SK-N-SH (cell line): ENCODE measurements at regions not wholly inside any gene's neighbourhood (a gene's known extent, or its start where the extent isn't known, plus 50 kb on each side); places are given as distances from the start of the nearest gene placed in this dataset.

ENCODE experiments used
- CTCF ChIA-PET: fragments of 300-600, 350-600 bp; formaldehyde crosslinking; extraction: SDS; loops from one replicate; lab custom pipeline; 2021; lab: Yijun Ruan, JAX
- POLR2A ChIA-PET: fragments of 350-600 bp; sonication (Branson Sonifier 250); formaldehyde crosslinking; extraction: SDS; loops from one replicate; lab custom pipeline; 2020; ENCODE audit warnings: antibody characterized with exemption, inconsistent platforms; lab: Yijun Ruan, JAX
- DNase-seq: peaks from one replicate; pipeline ENCODE4 v3.0.0; 2012
- H2AFZ ChIP-seq: fragments of 200-600 bp; sonication (generic); 2 replicates; pipeline ENCODE4 v1.8.1; 2016; ENCODE audit warnings: antibody characterized with exemption, mild to moderate bottlenecking, low read depth
- H3F3A ChIP-seq: fragments of 200-600 bp; sonication (generic); replicated peaks from 2 replicates; pipeline ENCODE3; 2016; ENCODE audit warnings: antibody characterized with exemption, mild to moderate bottlenecking; ENCODE audit not compliant: insufficient read depth
- H3K27ac ChIP-seq, 2 experiments: fragments of 200-500 bp in 1 of 2; fragments of 200-600 bp in 1 of 2; sonication (Bioruptor generic) in 1 of 2; sonication (generic), shearing (Covaris generic) in 1 of 2; 2 replicates each; pipeline versions ENCODE4 v1.5.1 to v1.6.1; 2014 to 2016; ENCODE audit warnings: low read depth in 2 of 2, inconsistent platforms in 1 of 2, low read length in 1 of 2, mild to moderate bottlenecking in 1 of 2, mixed read lengths in 1 of 2
- H3K27me3 ChIP-seq: fragments of 200-600 bp; sonication (generic), shearing (Covaris generic); 2 replicates; pipeline ENCODE4 v1.6.1; 2016; ENCODE audit warnings: mixed run types; ENCODE audit not compliant: insufficient read depth
- H3K36me3 ChIP-seq, 2 experiments: fragments of 200-500 bp in 1 of 2; fragments of 200-600 bp in 1 of 2; sonication (Bioruptor generic) in 1 of 2; sonication (generic) in 1 of 2; replicated peaks in 1 of 2; 2 replicates each; pipeline versions ENCODE3 to v1.5.1; 2014 to 2016; ENCODE audit warnings: low read length in 1 of 2, mild to moderate bottlenecking in 1 of 2; ENCODE audit not compliant: insufficient read depth in 2 of 2, control insufficient read depth in 1 of 2
- H3K4me1 ChIP-seq, 2 experiments: fragments of 200-500 bp in 1 of 2; fragments of 200-600 bp in 1 of 2; sonication (Bioruptor generic) in 1 of 2; sonication (generic), shearing (Covaris generic) in 1 of 2; 2 replicates each; pipeline versions ENCODE4 v1.5.1 to v1.6.1; 2014 to 2016; ENCODE audit warnings: low read depth in 1 of 2, low read length in 1 of 2, mixed run types in 1 of 2; ENCODE audit not compliant: insufficient read depth in 2 of 2, control insufficient read depth in 1 of 2
- H3K4me2 ChIP-seq: fragments of 200-600 bp; sonication (generic), shearing (Covaris generic); 2 replicates; pipeline ENCODE4 v1.6.1; 2017; ENCODE audit warnings: mixed run types
- H3K4me3 ChIP-seq, 2 experiments: fragments of 200-500 bp in 1 of 2; fragments of 200-600 bp in 1 of 2; sonication (Bioruptor generic) in 1 of 2; sonication (generic), shearing (Covaris generic) in 1 of 2; 2 replicates each; pipeline versions ENCODE4 v1.5.1 to v1.8.1; 2014 to 2016; ENCODE audit warnings: low read depth in 2 of 2, inconsistent platforms in 1 of 2, low read length in 1 of 2, mild to moderate bottlenecking in 1 of 2, mixed read lengths in 1 of 2, moderate library complexity in 1 of 2
- H3K79me2 ChIP-seq: fragments of 200-600 bp; sonication (generic); 2 replicates; pipeline ENCODE4 v1.8.1; 2017; ENCODE audit warnings: mild to moderate bottlenecking; ENCODE audit not compliant: insufficient read depth
- H3K9ac ChIP-seq: fragments of 200-600 bp; sonication (generic); 2 replicates; pipeline ENCODE4 v1.6.1; 2017; ENCODE audit warnings: mixed run types
- H3K9me2 ChIP-seq: fragments of 200-600 bp; sonication (generic); 2 replicates; pipeline ENCODE4 v1.6.1; 2017; ENCODE audit warnings: mixed run types
- H3K9me3 ChIP-seq: fragments of 200-600 bp; sonication (generic); 2 replicates; pipeline ENCODE4 v1.6.1; 2017; ENCODE audit warnings: mixed run types, mild to moderate bottlenecking, moderate library complexity
- H4K20me1 ChIP-seq: fragments of 200-600 bp; sonication (generic); 2 replicates; pipeline ENCODE4 v1.6.1; 2017; ENCODE audit warnings: mild to moderate bottlenecking, mixed run types; ENCODE audit not compliant: insufficient read depth
- CHD2 ChIP-seq: fragments of 150-350 bp; IDR thresholded peaks from 2 replicates; pipeline ENCODE4 v1.6.1; 2018; ENCODE audit warnings: low read length; ENCODE audit not compliant: partially characterized antibody
- CTCF ChIP-seq: fragments of 200-600 bp; sonication (generic); IDR thresholded peaks from 2 replicates; pipeline ENCODE4 v1.6.1; 2017; ENCODE audit warnings: antibody characterized with exemption, mild to moderate bottlenecking, moderate library complexity
- FOSL2 ChIP-seq: IDR thresholded peaks from 2 replicates; pipeline ENCODE4 v1.4.0; 2012; ENCODE audit warnings: low read depth, mild to moderate bottlenecking, moderate library complexity, borderline replicate concordance
- FOXJ3 ChIP-seq: sonication (generic); formaldehyde crosslinking; IDR thresholded peaks from 2 replicates; pipeline ENCODE4 v1.5.1; 2020; ENCODE audit warnings: mild to moderate bottlenecking, missing genetic modification reagents
- JUND ChIP-seq: IDR thresholded peaks from 2 replicates; pipeline ENCODE4 v1.4.0; 2012
- NFIC ChIP-seq: IDR thresholded peaks from 2 replicates; pipeline ENCODE4 v1.4.0; 2012; ENCODE audit warnings: borderline replicate concordance
- NRF1 ChIP-seq: IDR thresholded peaks from 2 replicates; pipeline ENCODE4 v1.6.1; 2012; ENCODE audit warnings: low read depth, mild to moderate bottlenecking, low read length
- RAD21 ChIP-seq: IDR thresholded peaks from 2 replicates; pipeline ENCODE4 v1.6.1; 2012; ENCODE audit warnings: mild to moderate bottlenecking, low read length
- WGBS: methylation state at CpG from one replicate; pipeline ENCODE4 v1.1.6; 2017; ENCODE audit warnings: low lambda C conversion rate; 5-methylcytosine and 5-hydroxymethylcytosine counted together
- TF ChIP-seq, protein P1 (sequence below): IDR thresholded peaks from 2 replicates; pipeline ENCODE4 v1.6.1; 2012; ENCODE audit warnings: mild to moderate bottlenecking, low read depth, low read length, moderate library complexity
- TF ChIP-seq, protein P2 (sequence below): IDR thresholded peaks from 2 replicates; pipeline ENCODE4; 2012
- TF ChIP-seq, protein P3 (sequence below): fragments of 150-350 bp; IDR thresholded peaks from 2 replicates; pipeline ENCODE4 v1.6.1; 2017; ENCODE audit warnings: antibody characterized with exemption, low read length, low read depth, borderline replicate concordance

DNA sequence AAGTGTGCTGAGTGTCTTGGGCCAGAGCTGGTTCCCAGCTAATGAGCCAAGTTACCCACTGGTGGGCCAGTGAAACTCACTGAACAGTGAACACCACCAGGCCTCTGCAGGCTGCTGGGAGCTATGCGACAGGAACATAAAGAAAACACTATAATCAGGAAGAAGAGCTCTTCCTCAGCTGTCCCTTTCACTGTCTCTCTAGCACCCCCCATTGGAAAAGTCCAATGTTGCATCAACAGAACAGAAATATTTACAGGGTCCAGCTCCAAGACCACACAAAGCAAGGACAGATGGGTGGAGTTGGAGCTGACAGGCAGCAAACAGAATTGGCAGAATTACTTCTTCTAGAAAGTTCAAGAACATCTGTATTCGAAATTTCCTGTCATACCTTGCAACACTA, 903.6 kb upstream of the TMEM132C start:
- H3K9me2 ChIP-seq, result no peaks in the 10 kb centered on the region
- H2AFZ ChIP-seq, result no peak overlapping the region
- H3K27me3 ChIP-seq, result no peaks in the 10 kb centered on the region
- H3K4me1 ChIP-seq, result no peaks in the 10 kb centered on the region
- no peaks in the 10 kb centered on the region for H4K20me1 ChIP-seq
- TF ChIP-seq, protein P1, sequence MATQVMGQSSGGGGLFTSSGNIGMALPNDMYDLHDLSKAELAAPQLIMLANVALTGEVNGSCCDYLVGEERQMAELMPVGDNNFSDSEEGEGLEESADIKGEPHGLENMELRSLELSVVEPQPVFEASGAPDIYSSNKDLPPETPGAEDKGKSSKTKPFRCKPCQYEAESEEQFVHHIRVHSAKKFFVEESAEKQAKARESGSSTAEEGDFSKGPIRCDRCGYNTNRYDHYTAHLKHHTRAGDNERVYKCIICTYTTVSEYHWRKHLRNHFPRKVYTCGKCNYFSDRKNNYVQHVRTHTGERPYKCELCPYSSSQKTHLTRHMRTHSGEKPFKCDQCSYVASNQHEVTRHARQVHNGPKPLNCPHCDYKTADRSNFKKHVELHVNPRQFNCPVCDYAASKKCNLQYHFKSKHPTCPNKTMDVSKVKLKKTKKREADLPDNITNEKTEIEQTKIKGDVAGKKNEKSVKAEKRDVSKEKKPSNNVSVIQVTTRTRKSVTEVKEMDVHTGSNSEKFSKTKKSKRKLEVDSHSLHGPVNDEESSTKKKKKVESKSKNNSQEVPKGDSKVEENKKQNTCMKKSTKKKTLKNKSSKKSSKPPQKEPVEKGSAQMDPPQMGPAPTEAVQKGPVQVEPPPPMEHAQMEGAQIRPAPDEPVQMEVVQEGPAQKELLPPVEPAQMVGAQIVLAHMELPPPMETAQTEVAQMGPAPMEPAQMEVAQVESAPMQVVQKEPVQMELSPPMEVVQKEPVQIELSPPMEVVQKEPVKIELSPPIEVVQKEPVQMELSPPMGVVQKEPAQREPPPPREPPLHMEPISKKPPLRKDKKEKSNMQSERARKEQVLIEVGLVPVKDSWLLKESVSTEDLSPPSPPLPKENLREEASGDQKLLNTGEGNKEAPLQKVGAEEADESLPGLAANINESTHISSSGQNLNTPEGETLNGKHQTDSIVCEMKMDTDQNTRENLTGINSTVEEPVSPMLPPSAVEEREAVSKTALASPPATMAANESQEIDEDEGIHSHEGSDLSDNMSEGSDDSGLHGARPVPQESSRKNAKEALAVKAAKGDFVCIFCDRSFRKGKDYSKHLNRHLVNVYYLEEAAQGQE, result no peak
- TF ChIP-seq CTCF, result 0 out of 2 replicates have a peak, but pooled peaks have one; percentile 15
- H3F3A ChIP-seq, result no peaks in the 10 kb centered on the region
- DNase-seq, result no peak
- H3K79me2 ChIP-seq, result no peaks in the 10 kb centered on the region
- ChIA-PET CTCF (interaction anchor here (0.7 to 2.4 kb wide), 3 partner anchors 8 to 254 kb away, joined by 3 to 11 read pairs (median 8); no protein-coding TSS in a partner anchor), POLR2A (interaction anchor here (0.6 kb wide), 1 partner anchor 1452 kb away, joined by 3 read pairs; no protein-coding TSS in a partner anchor)
- H3K4me2 ChIP-seq, result no peak overlapping the region
- peak overlapping the region in 1 of 2 experiments; percentile 16; a peak in 1 of 4 replicates for H3K4me3 ChIP-seq
- no peaks in the 10 kb centered on the region for H3K9me3 ChIP-seq
- H3K9ac ChIP-seq, result no peak overlapping the region
- H3K27ac ChIP-seq, result no peak overlapping the region
- WGBS, result 10% methylated on average over 2 of the region's 2 CpGs
- H3K36me3 ChIP-seq, result no peaks in the 10 kb centered on the region

- Histone ChIP-seq H3K9me3 (no peaks in the 10 kb centered on the region), H3K9ac (no peak overlapping the region), H3K36me3 (no peaks in the 10 kb centered on the region), H2AFZ (no peak overlapping the region), H3K79me2 (no peaks in the 10 kb centered on the region), H3K4me1 (no peaks in the 10 kb centered on the region), H3F3A (no peaks in the 10 kb centered on the region), H3K4me2 (no peak overlapping the region), H3K4me3 (no peak overlapping the region), H3K9me2 (no peaks in the 10 kb centered on the region), H3K27me3 (no peaks in the 10 kb centered on the region), H3K27ac (no peak overlapping the region), H4K20me1 (no peaks in the 10 kb centered on the region)
- ChIA-PET POLR2A (no interaction called here), CTCF (interaction anchor here (2.8 kb wide), 1 partner anchor 8 kb away, joined by 12 read pairs; no protein-coding TSS in a partner anchor)
- 16% methylated on average over 4 of the region's 4 CpGs for WGBS
- DNase-seq, result no peak
- TF ChIP-seq FOSL2, result no peak
- TF ChIP-seq, protein P2, sequence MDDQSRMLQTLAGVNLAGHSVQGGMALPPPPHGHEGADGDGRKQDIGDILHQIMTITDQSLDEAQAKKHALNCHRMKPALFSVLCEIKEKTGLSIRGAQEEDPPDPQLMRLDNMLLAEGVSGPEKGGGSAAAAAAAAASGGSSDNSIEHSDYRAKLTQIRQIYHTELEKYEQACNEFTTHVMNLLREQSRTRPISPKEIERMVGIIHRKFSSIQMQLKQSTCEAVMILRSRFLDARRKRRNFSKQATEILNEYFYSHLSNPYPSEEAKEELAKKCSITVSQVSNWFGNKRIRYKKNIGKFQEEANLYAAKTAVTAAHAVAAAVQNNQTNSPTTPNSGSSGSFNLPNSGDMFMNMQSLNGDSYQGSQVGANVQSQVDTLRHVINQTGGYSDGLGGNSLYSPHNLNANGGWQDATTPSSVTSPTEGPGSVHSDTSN, result no peak
- no peak for TF ChIP-seq CTCF
- TF ChIP-seq NFIC, result no peak
- no peak for TF ChIP-seq JUND
- TF ChIP-seq RAD21, result no peak
- no peak for TF ChIP-seq NRF1
- TF ChIP-seq, protein P3, sequence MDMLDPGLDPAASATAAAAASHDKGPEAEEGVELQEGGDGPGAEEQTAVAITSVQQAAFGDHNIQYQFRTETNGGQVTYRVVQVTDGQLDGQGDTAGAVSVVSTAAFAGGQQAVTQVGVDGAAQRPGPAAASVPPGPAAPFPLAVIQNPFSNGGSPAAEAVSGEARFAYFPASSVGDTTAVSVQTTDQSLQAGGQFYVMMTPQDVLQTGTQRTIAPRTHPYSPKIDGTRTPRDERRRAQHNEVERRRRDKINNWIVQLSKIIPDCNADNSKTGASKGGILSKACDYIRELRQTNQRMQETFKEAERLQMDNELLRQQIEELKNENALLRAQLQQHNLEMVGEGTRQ, result no peak
- no peak for TF ChIP-seq CHD2
- TF ChIP-seq, protein P1, result no peak
- TF ChIP-seq FOXJ3, result no peak
These were observed 893.4 kb upstream of the TMEM132C start for GRCh38 chr12:127373559-127373958.
